Neural cell (in vitro differentiated cells): ENCODE measurements at regions not wholly inside any gene's neighbourhood (a gene's known extent, or its start where the extent isn't known, plus 50 kb on each side); places are given as distances from the start of the nearest gene placed in this dataset.

Experiments used
- CTCF ChIP-seq: fragments of 450-650 bp; IDR thresholded peaks from 2 replicates; pipeline ENCODE4 v1.5.1; 2014; ENCODE audit warnings: antibody characterized with exemption, mild to moderate bottlenecking, moderate library complexity; ENCODE audit not compliant: poor library complexity, severe bottlenecking
- EP300 ChIP-seq: fragments of 450-650 bp; conservative IDR thresholded peaks from 2 replicates; pipeline ENCODE4 v1.6.1; 2014; ENCODE audit warnings: antibody characterized with exemption, mild to moderate bottlenecking, moderate library complexity; ENCODE audit not compliant: poor library complexity, severe bottlenecking
- EZH2 ChIP-seq: fragments of 200-600, 300-800 bp; shearing (Covaris generic), sonication (generic); IDR thresholded peaks from 2 replicates; pipeline ENCODE4 v1.6.1; 2014; ENCODE audit warnings: antibody characterized with exemption, low read length, borderline replicate concordance, mild to moderate bottlenecking; ENCODE audit not compliant: insufficient read depth, poor library complexity, severe bottlenecking
- POLR2AphosphoS5 ChIP-seq: IDR thresholded peaks from 2 replicates; pipeline ENCODE4 v1.6.1; 2012
- RAD21 ChIP-seq: fragments of 450-650 bp; conservative IDR thresholded peaks from 2 replicates; pipeline ENCODE4 v1.6.1; 2014; ENCODE audit warnings: antibody characterized with exemption, mild to moderate bottlenecking, moderate library complexity
- SMC3 ChIP-seq: fragments of 450-650 bp; conservative IDR thresholded peaks from 2 replicates; pipeline ENCODE4 v1.6.1; 2014; ENCODE audit warnings: antibody characterized with exemption, mild to moderate bottlenecking, moderate library complexity; ENCODE audit not compliant: poor library complexity
- TAF1 ChIP-seq: IDR thresholded peaks from 2 replicates; pipeline ENCODE4 v1.6.1; 2012; ENCODE audit warnings: low read depth
- TF ChIP-seq, protein P1 (sequence below): IDR thresholded peaks from 2 replicates; pipeline ENCODE4 v1.6.1; 2012; ENCODE audit warnings: borderline replicate concordance

DNA sequence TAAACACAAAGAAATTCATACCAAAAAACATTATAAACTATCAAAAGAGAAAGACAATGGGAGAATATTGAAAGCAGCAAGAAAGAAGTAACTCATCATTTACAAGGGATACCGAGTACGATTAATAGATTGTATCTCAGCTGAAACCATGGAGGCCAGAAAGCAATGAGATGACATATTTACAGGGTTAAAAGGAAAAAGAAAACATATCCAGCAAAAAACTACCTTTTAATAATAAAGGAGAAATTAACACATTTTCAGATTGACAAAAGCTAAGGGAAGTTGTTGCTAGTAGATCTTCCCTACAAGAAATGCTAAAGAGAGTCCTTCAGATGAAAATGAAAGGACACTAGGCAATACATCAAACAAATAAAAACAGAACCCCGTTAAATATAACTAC is 364.8 kb upstream of the TNC start:
- TF ChIP-seq CTCF (no peak), TAF1 (no peak), EZH2 (no peak), POLR2AphosphoS5 (no peak), RAD21 (no peak), EP300 (no peak), SMC3 (no peak)
- TF ChIP-seq, protein P1, sequence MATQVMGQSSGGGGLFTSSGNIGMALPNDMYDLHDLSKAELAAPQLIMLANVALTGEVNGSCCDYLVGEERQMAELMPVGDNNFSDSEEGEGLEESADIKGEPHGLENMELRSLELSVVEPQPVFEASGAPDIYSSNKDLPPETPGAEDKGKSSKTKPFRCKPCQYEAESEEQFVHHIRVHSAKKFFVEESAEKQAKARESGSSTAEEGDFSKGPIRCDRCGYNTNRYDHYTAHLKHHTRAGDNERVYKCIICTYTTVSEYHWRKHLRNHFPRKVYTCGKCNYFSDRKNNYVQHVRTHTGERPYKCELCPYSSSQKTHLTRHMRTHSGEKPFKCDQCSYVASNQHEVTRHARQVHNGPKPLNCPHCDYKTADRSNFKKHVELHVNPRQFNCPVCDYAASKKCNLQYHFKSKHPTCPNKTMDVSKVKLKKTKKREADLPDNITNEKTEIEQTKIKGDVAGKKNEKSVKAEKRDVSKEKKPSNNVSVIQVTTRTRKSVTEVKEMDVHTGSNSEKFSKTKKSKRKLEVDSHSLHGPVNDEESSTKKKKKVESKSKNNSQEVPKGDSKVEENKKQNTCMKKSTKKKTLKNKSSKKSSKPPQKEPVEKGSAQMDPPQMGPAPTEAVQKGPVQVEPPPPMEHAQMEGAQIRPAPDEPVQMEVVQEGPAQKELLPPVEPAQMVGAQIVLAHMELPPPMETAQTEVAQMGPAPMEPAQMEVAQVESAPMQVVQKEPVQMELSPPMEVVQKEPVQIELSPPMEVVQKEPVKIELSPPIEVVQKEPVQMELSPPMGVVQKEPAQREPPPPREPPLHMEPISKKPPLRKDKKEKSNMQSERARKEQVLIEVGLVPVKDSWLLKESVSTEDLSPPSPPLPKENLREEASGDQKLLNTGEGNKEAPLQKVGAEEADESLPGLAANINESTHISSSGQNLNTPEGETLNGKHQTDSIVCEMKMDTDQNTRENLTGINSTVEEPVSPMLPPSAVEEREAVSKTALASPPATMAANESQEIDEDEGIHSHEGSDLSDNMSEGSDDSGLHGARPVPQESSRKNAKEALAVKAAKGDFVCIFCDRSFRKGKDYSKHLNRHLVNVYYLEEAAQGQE = no peak
